ENCODE measurements at regions not wholly inside any gene's neighbourhood (a gene's known extent, or its start where the extent isn't known, plus 50 kb on each side); places are given as distances from the start of the nearest gene placed in this dataset.

DNA sequence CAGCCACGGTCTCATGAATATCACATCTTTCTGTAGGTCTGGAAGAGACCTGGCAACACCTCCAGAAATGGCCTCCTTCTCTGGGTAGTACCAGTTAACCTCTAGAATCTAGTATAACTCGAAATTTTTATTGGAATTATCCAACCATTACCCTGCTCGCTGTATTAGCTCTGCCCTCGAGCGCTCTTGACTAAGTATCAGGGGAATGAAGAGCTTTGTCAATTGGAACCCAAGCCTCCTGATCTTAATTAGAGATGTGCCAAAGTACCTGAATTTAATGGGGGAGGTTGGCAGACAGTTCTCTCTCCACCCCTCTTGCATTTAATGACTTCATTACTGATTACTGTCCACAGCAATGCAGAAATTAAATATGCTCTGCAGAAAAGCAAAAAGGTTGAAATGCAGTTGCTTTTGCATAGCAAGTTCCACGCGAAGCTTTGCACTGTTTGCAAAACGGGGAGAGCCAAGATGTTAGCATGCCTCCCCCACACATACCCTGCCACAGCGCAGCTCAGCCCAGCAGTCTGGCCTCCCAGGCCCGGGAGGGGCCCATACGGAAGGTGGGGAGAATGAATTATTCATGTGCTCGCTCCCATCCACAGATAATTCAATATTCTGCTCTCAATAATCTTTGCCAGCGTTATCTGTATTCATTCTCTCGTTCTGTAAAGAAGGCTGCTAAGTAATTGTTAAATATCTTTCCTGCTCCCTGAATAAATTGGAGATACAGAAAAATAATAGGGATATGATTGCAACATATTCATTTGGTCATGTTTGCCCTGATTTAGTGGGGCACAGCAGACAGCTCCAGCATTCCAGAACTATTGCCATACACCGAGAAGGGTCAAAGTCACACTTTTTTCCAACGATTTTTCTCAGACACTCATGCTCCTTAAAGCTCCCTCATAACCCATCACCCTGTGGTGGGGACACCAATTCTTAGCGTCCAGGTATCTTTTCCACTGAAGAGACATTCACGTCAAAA lies 305.8 kb downstream of the CDH26 start:
- H3K4me3 ChIP-seq (ENCODE audit: low read depth, low read length, poor library complexity, severe bottlenecking), result no peak overlapping the region
- no peaks in the 10 kb centered on the region for H3K9me3 ChIP-seq (ENCODE audit: low read length)
- intact Hi-C loops (cut with micrococcal nuclease; ENCODE audit: unreplicated experiment), result no loop called here
- H3K4me2 ChIP-seq (ENCODE audit: low read length), result no peak overlapping the region
- no peaks in the 10 kb centered on the region for H3K79me2 ChIP-seq (ENCODE audit: insufficient read depth, low read depth, low read length)
- no peaks in the 10 kb centered on the region for H4K20me1 ChIP-seq (ENCODE audit: insufficient read depth, low read length)
- no peak overlapping the region for H2AFZ ChIP-seq (ENCODE audit: low read length)
- CTCF ChIA-PET (ENCODE audit: unreplicated experiment), result no interaction called here
- H3K36me3 ChIP-seq (ENCODE audit: insufficient read depth, low read length), result no peaks in the 10 kb centered on the region
- no TSS peak for BruUV-seq (replicated peaks)
- POLR2A ChIA-PET, result no interaction called here
- H3K27ac ChIP-seq (ENCODE audit: low read depth, low read length, poor library complexity, severe bottlenecking), result no peak overlapping the region
- H3K9me2 ChIP-seq (ENCODE audit: insufficient read depth, low read length), result no peaks in the 10 kb centered on the region
- H3K4me1 ChIP-seq (ENCODE audit: insufficient read depth, low read length, poor library complexity, severe bottlenecking), result no peaks in the 10 kb centered on the region
- DNase-seq (ENCODE audit: low spot score), result no peak
- TF ChIP-seq, protein P1, sequence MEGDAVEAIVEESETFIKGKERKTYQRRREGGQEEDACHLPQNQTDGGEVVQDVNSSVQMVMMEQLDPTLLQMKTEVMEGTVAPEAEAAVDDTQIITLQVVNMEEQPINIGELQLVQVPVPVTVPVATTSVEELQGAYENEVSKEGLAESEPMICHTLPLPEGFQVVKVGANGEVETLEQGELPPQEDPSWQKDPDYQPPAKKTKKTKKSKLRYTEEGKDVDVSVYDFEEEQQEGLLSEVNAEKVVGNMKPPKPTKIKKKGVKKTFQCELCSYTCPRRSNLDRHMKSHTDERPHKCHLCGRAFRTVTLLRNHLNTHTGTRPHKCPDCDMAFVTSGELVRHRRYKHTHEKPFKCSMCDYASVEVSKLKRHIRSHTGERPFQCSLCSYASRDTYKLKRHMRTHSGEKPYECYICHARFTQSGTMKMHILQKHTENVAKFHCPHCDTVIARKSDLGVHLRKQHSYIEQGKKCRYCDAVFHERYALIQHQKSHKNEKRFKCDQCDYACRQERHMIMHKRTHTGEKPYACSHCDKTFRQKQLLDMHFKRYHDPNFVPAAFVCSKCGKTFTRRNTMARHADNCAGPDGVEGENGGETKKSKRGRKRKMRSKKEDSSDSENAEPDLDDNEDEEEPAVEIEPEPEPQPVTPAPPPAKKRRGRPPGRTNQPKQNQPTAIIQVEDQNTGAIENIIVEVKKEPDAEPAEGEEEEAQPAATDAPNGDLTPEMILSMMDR (conservative IDR thresholded peaks at IDR 0.05; ENCODE audit: low read length), result no peak
- TF ChIP-seq EZH2phosphoT487 (IDR thresholded peaks at IDR 0.05; ENCODE audit: borderline replicate concordance, low read depth, low read length), result no peak

DNA sequence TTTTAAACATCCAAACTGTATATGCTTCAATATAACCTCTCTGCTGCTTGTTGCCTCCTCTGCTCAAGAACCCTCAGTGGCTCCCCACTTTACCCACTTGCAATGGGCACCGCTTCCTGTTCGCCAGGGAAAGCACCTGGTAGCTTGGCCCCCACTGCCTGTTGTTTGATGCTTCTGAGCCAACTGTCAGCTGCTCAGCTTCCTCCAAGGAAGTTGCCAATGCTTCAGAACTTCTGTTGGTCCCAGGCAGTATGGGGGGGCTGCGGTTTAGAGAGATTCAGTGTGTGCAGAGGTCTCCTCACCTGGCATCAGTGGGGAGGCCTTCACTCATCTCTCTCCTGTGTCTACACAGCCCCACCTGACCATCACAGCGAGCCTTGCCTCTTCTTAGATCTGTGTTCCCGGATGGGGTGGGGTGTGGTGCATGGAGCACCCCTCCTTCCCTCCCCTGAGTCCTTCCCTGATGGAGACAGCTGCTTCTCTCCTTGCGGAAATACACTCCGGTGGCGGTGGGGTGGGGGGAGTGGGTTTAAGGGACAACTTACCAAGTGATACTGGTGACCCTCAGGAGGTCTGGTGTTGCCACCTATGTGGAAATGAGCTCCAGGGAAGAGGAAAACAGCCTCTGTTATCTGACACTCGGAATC lies 308.1 kb downstream of the CDH26 start:
- Histone ChIP-seq H3K9me2 (ENCODE audit: insufficient read depth, low read length) (no peaks in the 10 kb centered on the region), H3K4me2 (ENCODE audit: low read length) (no peak overlapping the region), H3K36me3 (ENCODE audit: insufficient read depth, low read length) (no peaks in the 10 kb centered on the region), H4K20me1 (ENCODE audit: insufficient read depth, low read length) (no peaks in the 10 kb centered on the region), H3K9me3 (ENCODE audit: low read length) (no peaks in the 10 kb centered on the region), H2AFZ (ENCODE audit: low read length) (no peak overlapping the region), H3K79me2 (ENCODE audit: insufficient read depth, low read depth, low read length) (no peaks in the 10 kb centered on the region), H3K4me3 (ENCODE audit: low read depth, low read length, poor library complexity, severe bottlenecking) (no peak overlapping the region), H3K4me1 (ENCODE audit: insufficient read depth, low read length, poor library complexity, severe bottlenecking) (no peaks in the 10 kb centered on the region), H3K27ac (ENCODE audit: low read depth, low read length, poor library complexity, severe bottlenecking) (no peak overlapping the region)
- no TSS peak for BruUV-seq (replicated peaks)
- POLR2A ChIA-PET, result interaction anchor here (0.9 kb wide), 1 partner anchor 27 kb away, joined by 3 read pairs; no protein-coding TSS in a partner anchor
- TF ChIP-seq, protein P1 (conservative IDR thresholded peaks at IDR 0.05; ENCODE audit: low read length), result no peak
- no peak for TF ChIP-seq EZH2phosphoT487 (IDR thresholded peaks at IDR 0.05; ENCODE audit: borderline replicate concordance, low read depth, low read length)
- DNase-seq (ENCODE audit: low spot score), result no peak
- CTCF ChIA-PET (ENCODE audit: unreplicated experiment), result interaction anchor here (0.6 kb wide), 1 partner anchor 804 kb away, joined by 7 read pairs; no protein-coding TSS in a partner anchor
- intact Hi-C loops (cut with micrococcal nuclease; ENCODE audit: unreplicated experiment), result no loop called here

Measured in OCI-LY7 (cell line).